Uterus (tissue), 3 donors: ENCODE measurements at regions not wholly inside any gene's neighbourhood (a gene's known extent, or its start where the extent isn't known, plus 50 kb on each side); places are given as distances from the start of the nearest gene placed in this dataset.

ENCODE experiments used
- DNase-seq, 2 donors: peaks; one replicate each; pipeline ENCODE4 v3.0.0-alpha.2; 2019 to 2020
- H3K27ac ChIP-seq, 2 donors: fragments of 200-600 bp; sonication (generic); 1 replicate in 1 of 2; 2 replicates in 1 of 2; pipeline ENCODE4 v1.5.1; 2016 to 2018
- H3K27me3 ChIP-seq, 2 donors: fragments of 200-600 bp; sonication (generic); one replicate each; pipeline ENCODE4 v1.5.1; 2018 to 2019; ENCODE audit warnings: control low read depth in 1 of 2
- H3K36me3 ChIP-seq, 2 donors: fragments of 200-600 bp; sonication (generic); one replicate each; pipeline ENCODE4 v1.5.1; 2019; ENCODE audit warnings: control low read depth in 1 of 2
- H3K4me1 ChIP-seq, 2 donors: fragments of 200-600 bp; sonication (generic); one replicate each; pipeline ENCODE4 v1.5.1; 2018 to 2019; ENCODE audit warnings: control low read depth in 1 of 2
- H3K4me3 ChIP-seq, 2 donors: fragments of 200-600 bp; sonication (generic); 1 replicate in 1 of 2; 2 replicates in 1 of 2; pipeline ENCODE4 v1.5.1; 2018 to 2019; ENCODE audit warnings: mild to moderate bottlenecking in 1 of 2
- H3K9me3 ChIP-seq, 2 donors: fragments of 200-600 bp; sonication (generic); one replicate each; pipeline ENCODE4 v1.5.1; 2019; ENCODE audit warnings: control low read depth in 1 of 2
- CTCF ChIP-seq, 4 experiments: fragments of 200-600 bp in 2 of 4; fragments of 450-650 bp in 2 of 4; sonication (generic) in 2 of 4; IDR thresholded peaks; one replicate each; pipeline ENCODE4 v1.5.1; 2016 to 2019; ENCODE audit warnings: antibody characterized with exemption in 4 of 4, mild to moderate bottlenecking in 2 of 4, moderate library complexity in 1 of 4
- POLR2A ChIP-seq, 2 donors: fragments of 450-650 bp; IDR thresholded peaks; one replicate each; pipeline ENCODE4 v1.6.1; 2016; ENCODE audit warnings: antibody characterized with exemption in 2 of 2, mild to moderate bottlenecking in 1 of 2, moderate library complexity in 1 of 2
- intact Hi-C: fragments of 100-400 bp; cut with DNase I; formaldehyde crosslinking; loops from one replicate; pipeline ENCODE4 v1.15.1; 2023; ENCODE audit warnings: low total_unique reads
- donor health status: DM: yes; HTN: yes; CAD: no.

GRCh38 chr5:116664988-116665387 is 90.4 kb upstream of the SEMA6A start:
- no peaks in the 10 kb centered on the region for H3K9me3 ChIP-seq
- intact Hi-C loops: no loop called here
- no peak for DNase-seq
- no peaks in the 10 kb centered on the region for H3K4me1 ChIP-seq
- no peak overlapping the region for H3K27ac ChIP-seq
- H3K27me3 ChIP-seq: no peaks in the 10 kb centered on the region
- H3K4me3 ChIP-seq: no peak overlapping the region
- no peaks in the 10 kb centered on the region for H3K36me3 ChIP-seq
- TF ChIP-seq POLR2A (IDR thresholded peaks at IDR 0.05): no peak

GRCh38 chr5:116663081-116663480 is 88.5 kb upstream of the SEMA6A start:
- Histone ChIP-seq H3K27ac (no peak overlapping the region), H3K36me3 (no peaks in the 10 kb centered on the region), H3K4me3 (no peak overlapping the region), H3K9me3 (no peaks in the 10 kb centered on the region), H3K4me1 (no peaks in the 10 kb centered on the region), H3K27me3 (no peaks in the 10 kb centered on the region)
- no peak for DNase-seq
- intact Hi-C loops: no loop called here
- TF ChIP-seq POLR2A (IDR thresholded peaks at IDR 0.05) (no peak), CTCF (IDR thresholded peaks at IDR 0.05) (no peak)

- Histone ChIP-seq H3K9me3 (no peaks in the 10 kb centered on the region), H3K27ac (no peak overlapping the region), H3K36me3 (no peaks in the 10 kb centered on the region), H3K27me3 (no peaks in the 10 kb centered on the region), H3K4me1 (no peaks in the 10 kb centered on the region), H3K4me3 (no peak overlapping the region)
- intact Hi-C loops: no loop called here
- DNase-seq: no peak
- TF ChIP-seq POLR2A (IDR thresholded peaks at IDR 0.05) (no peak), CTCF (IDR thresholded peaks at IDR 0.05) (no peak)
These were observed 86.8 kb upstream of the SEMA6A start for GRCh38 chr5:116661419-116661818.

- Histone ChIP-seq H3K27ac (no peak overlapping the region), H3K4me3 (no peak overlapping the region), H3K9me3 (no peaks in the 10 kb centered on the region), H3K27me3 (no peaks in the 10 kb centered on the region), H3K4me1 (no peaks in the 10 kb centered on the region), H3K36me3 (no peaks in the 10 kb centered on the region)
- TF ChIP-seq CTCF (IDR thresholded peaks at IDR 0.05) (no peak), POLR2A (IDR thresholded peaks at IDR 0.05) (no peak)
- intact Hi-C loops: no loop called here
- no peak for DNase-seq
These were observed 86.3 kb upstream of the SEMA6A start for GRCh38 chr5:116660929-116661328.

- no peaks in the 10 kb centered on the region for H3K9me3 ChIP-seq
- DNase-seq: no peak
- H3K36me3 ChIP-seq: no peaks in the 10 kb centered on the region
- H3K27me3 ChIP-seq: no peaks in the 10 kb centered on the region
- no peak overlapping the region for H3K4me3 ChIP-seq
- no peak for TF ChIP-seq CTCF (IDR thresholded peaks at IDR 0.05)
- no peak for TF ChIP-seq POLR2A (IDR thresholded peaks at IDR 0.05)
- no peaks in the 10 kb centered on the region for H3K4me1 ChIP-seq
- no peak overlapping the region for H3K27ac ChIP-seq
- intact Hi-C loops: no loop called here
These were observed 84.2 kb upstream of the SEMA6A start for GRCh38 chr5:116658830-116659229.

GRCh38 chr5:116658141-116658540 is 83.5 kb upstream of the SEMA6A start:
- no peak for TF ChIP-seq CTCF (IDR thresholded peaks at IDR 0.05)
- TF ChIP-seq POLR2A (IDR thresholded peaks at IDR 0.05): no peak
- no peaks in the 10 kb centered on the region for H3K36me3 ChIP-seq
- intact Hi-C loops: no loop called here
- H3K9me3 ChIP-seq: no peaks in the 10 kb centered on the region
- H3K27me3 ChIP-seq: no peaks in the 10 kb centered on the region
- H3K27ac ChIP-seq: no peak overlapping the region
- H3K4me3 ChIP-seq: no peak overlapping the region
- DNase-seq: no peak
- H3K4me1 ChIP-seq: no peaks in the 10 kb centered on the region
